ENCODE measurements at regions not wholly inside any gene's neighbourhood (a gene's known extent, or its start where the extent isn't known, plus 50 kb on each side); places are given as distances from the start of the nearest gene placed in this dataset.

DNA sequence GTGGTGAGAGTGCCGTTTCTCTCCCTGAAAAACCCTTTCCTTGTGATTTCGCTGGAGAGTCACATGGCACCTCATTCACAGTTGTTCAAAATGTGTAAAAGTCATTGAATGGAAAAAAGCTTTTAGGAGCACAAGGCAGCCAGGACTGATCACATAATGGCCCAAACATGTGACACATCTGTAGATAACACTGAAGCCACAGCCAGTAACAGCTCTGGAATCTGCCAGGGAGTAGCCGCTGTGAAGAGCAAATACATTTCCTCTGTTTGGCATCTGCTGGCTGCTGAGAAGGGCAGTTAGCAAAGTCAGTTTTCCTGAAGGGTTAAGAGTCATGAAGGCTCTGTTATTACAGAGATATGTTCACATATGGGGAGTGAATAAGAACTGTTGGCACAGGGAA lies 271.8 kb downstream of the NNT start:
- Histone ChIP-seq H3K4me3 (ENCODE audit: control insufficient read depth in 2 of 3, extremely low read depth in 1 of 3, insufficient read depth in 2 of 3, low read depth in 1 of 3, low read length in 3 of 3) (no peak overlapping the region), H3K36me3 (ENCODE audit: control insufficient read depth in 2 of 2, extremely low read depth in 1 of 2, insufficient read depth in 2 of 2, low read length in 2 of 2) (no peaks in the 10 kb centered on the region), H4K20me1 (ENCODE audit: control insufficient read depth, extremely low read depth, insufficient read depth, low read length) (no peaks in the 10 kb centered on the region), H3K27me3 (ENCODE audit: control insufficient read depth, extremely low read depth, insufficient read depth, low read length) (no peaks in the 10 kb centered on the region), H3K9me3 (ENCODE audit: control insufficient read depth, low read depth, low read length) (no peaks in the 10 kb centered on the region), H3K9me1 (ENCODE audit: control insufficient read depth, extremely low read depth, insufficient read depth, low read length) (no peaks in the 10 kb centered on the region), H3K9ac (ENCODE audit: control insufficient read depth, extremely low read depth, insufficient read depth, low read length) (no peak overlapping the region), H3K4me2 (ENCODE audit: control insufficient read depth, extremely low read depth, insufficient read depth, low read depth, low read length) (no peak overlapping the region), H3K27ac (ENCODE audit: control insufficient read depth, insufficient read depth, low read length) (no peak overlapping the region), H3K4me1 (ENCODE audit: control insufficient read depth, extremely low read depth, insufficient read depth, low read length) (no peaks in the 10 kb centered on the region), H2AFZ (ENCODE audit: control insufficient read depth, low read length) (no peak overlapping the region), H3K79me2 (ENCODE audit: control insufficient read depth, insufficient read depth, low read length) (no peaks in the 10 kb centered on the region)
- DNase-seq (ENCODE audit: low read depth, low spot score): no peak
- FAIRE-seq: no peak
- TF ChIP-seq EZH2 (IDR thresholded peaks at IDR 0.05; ENCODE audit: low read length) (no peak), CTCF (optimal IDR thresholded peaks at IDR 0.05 in 1 of 3, IDR thresholded peaks at IDR 0.05 in 1 of 3, conservative IDR thresholded peaks at IDR 0.05 in 1 of 3; ENCODE audit: extremely low read depth in 1 of 3, insufficient read depth in 2 of 3, low read length in 3 of 3) (no peak)
- dilution Hi-C loops (cut with MboI; ENCODE audit: extremely low pct_ligation_motif_present, low sequenced_read_pairs): no loop called here

GRCh38 chr5:43873791-43874190 lies 270.8 kb downstream of the NNT start:
- H3K36me3 ChIP-seq (ENCODE audit: control insufficient read depth in 2 of 2, extremely low read depth in 1 of 2, insufficient read depth in 2 of 2, low read length in 2 of 2): no peaks in the 10 kb centered on the region
- no peaks in the 10 kb centered on the region for H4K20me1 ChIP-seq (ENCODE audit: control insufficient read depth, extremely low read depth, insufficient read depth, low read length)
- no peaks in the 10 kb centered on the region for H3K27me3 ChIP-seq (ENCODE audit: control insufficient read depth, extremely low read depth, insufficient read depth, low read length)
- no peaks in the 10 kb centered on the region for H3K79me2 ChIP-seq (ENCODE audit: control insufficient read depth, insufficient read depth, low read length)
- H2AFZ ChIP-seq (ENCODE audit: control insufficient read depth, low read length): no peak overlapping the region
- H3K4me1 ChIP-seq (ENCODE audit: control insufficient read depth, extremely low read depth, insufficient read depth, low read length): no peaks in the 10 kb centered on the region
- no peak overlapping the region for H3K9ac ChIP-seq (ENCODE audit: control insufficient read depth, extremely low read depth, insufficient read depth, low read length)
- dilution Hi-C loops (cut with MboI; ENCODE audit: extremely low pct_ligation_motif_present, low sequenced_read_pairs): no loop called here
- H3K4me3 ChIP-seq (ENCODE audit: control insufficient read depth in 2 of 3, extremely low read depth in 1 of 3, insufficient read depth in 2 of 3, low read depth in 1 of 3, low read length in 3 of 3): no peak overlapping the region
- H3K27ac ChIP-seq (ENCODE audit: control insufficient read depth, insufficient read depth, low read length): no peak overlapping the region
- FAIRE-seq (no peak), DNase-seq (ENCODE audit: low read depth, low spot score) (no peak)
- no peak overlapping the region for H3K4me2 ChIP-seq (ENCODE audit: control insufficient read depth, extremely low read depth, insufficient read depth, low read depth, low read length)
- TF ChIP-seq EZH2 (IDR thresholded peaks at IDR 0.05; ENCODE audit: low read length) (no peak), CTCF (optimal IDR thresholded peaks at IDR 0.05 in 1 of 3, IDR thresholded peaks at IDR 0.05 in 1 of 3, conservative IDR thresholded peaks at IDR 0.05 in 1 of 3; ENCODE audit: extremely low read depth in 1 of 3, insufficient read depth in 2 of 3, low read length in 3 of 3) (no peak)
- no peaks in the 10 kb centered on the region for H3K9me1 ChIP-seq (ENCODE audit: control insufficient read depth, extremely low read depth, insufficient read depth, low read length)
- H3K9me3 ChIP-seq (ENCODE audit: control insufficient read depth, low read depth, low read length): no peaks in the 10 kb centered on the region
